ENCODE measurements at regions not wholly inside any gene's neighbourhood (a gene's known extent, or its start where the extent isn't known, plus 50 kb on each side); places are given as distances from the start of the nearest gene placed in this dataset.

GRCh38 chr15:47412136-47412535, 305.2 kb upstream of the SEMA6D start:
- Histone ChIP-seq H3K36me3 (ENCODE audit: control insufficient read depth, insufficient read depth, low read length) (no peaks in the 10 kb centered on the region), H3K9ac (ENCODE audit: extremely low read depth, low read length, poor library complexity, severe bottlenecking) (no peak overlapping the region), H3K27ac (ENCODE audit: low read depth, low read length) (no peak overlapping the region), H3K4me3 (ENCODE audit: low read length) (no peak overlapping the region), H3K27me3 (ENCODE audit: control insufficient read depth, insufficient read depth, low read length, poor library complexity, severe bottlenecking) (no peaks in the 10 kb centered on the region), H3K4me1 (ENCODE audit: control insufficient read depth, insufficient read depth, low read length) (peaks cover 6% of the 10 kb centered on the region), H3K9me3 (ENCODE audit: control insufficient read depth, low read length) (no peaks in the 10 kb centered on the region)
- H3K9me3 Mint-ChIP-seq = no peaks in the 10 kb centered on the region
- H3K4me1 Mint-ChIP-seq = peaks cover 32% of the 10 kb centered on the region
- WGBS, 2 experiments (ENCODE audit: insufficient coverage in 1 of 2, insufficient read length in 1 of 2) = 78 to 94% methylated on average over 2 to 3 of the region's 3 CpGs
- H3K4me3 Mint-ChIP-seq = no peak overlapping the region
- no peaks in the 10 kb centered on the region for H3K36me3 Mint-ChIP-seq (ENCODE audit: low read depth)
- no peak overlapping the region for H3K27ac Mint-ChIP-seq
- no peak for DNase-seq
- H3K27me3 Mint-ChIP-seq (ENCODE audit: insufficient read depth) = peaks cover 4% of the 10 kb centered on the region
- TF ChIP-seq CTCF (conservative IDR thresholded peaks at IDR 0.05) = no peak

GRCh38 chr15:47412802-47413201, 304.5 kb upstream of the SEMA6D start:
- no peak overlapping the region for H3K4me3 Mint-ChIP-seq
- 80 to 100% methylated on average over 1 to 3 of the region's 4 CpGs for WGBS, 2 experiments (ENCODE audit: insufficient coverage in 1 of 2, insufficient read length in 1 of 2)
- H3K4me1 ChIP-seq (ENCODE audit: control insufficient read depth, insufficient read depth, low read length) = peaks cover 6% of the 10 kb centered on the region
- H3K4me1 Mint-ChIP-seq = peaks cover 27% of the 10 kb centered on the region
- DNase-seq = no peak
- H3K4me3 ChIP-seq (ENCODE audit: low read length) = no peak overlapping the region
- H3K9me3 ChIP-seq (ENCODE audit: control insufficient read depth, low read length) = no peaks in the 10 kb centered on the region
- H3K9me3 Mint-ChIP-seq = no peaks in the 10 kb centered on the region
- H3K36me3 Mint-ChIP-seq (ENCODE audit: low read depth) = no peaks in the 10 kb centered on the region
- H3K9ac ChIP-seq (ENCODE audit: extremely low read depth, low read length, poor library complexity, severe bottlenecking) = no peak overlapping the region
- H3K27me3 Mint-ChIP-seq (ENCODE audit: insufficient read depth) = peaks cover 4% of the 10 kb centered on the region
- no peaks in the 10 kb centered on the region for H3K36me3 ChIP-seq (ENCODE audit: control insufficient read depth, insufficient read depth, low read length)
- no peaks in the 10 kb centered on the region for H3K27me3 ChIP-seq (ENCODE audit: control insufficient read depth, insufficient read depth, low read length, poor library complexity, severe bottlenecking)
- H3K27ac ChIP-seq (ENCODE audit: low read depth, low read length) = no peak overlapping the region
- no peak overlapping the region for H3K27ac Mint-ChIP-seq
- TF ChIP-seq CTCF (conservative IDR thresholded peaks at IDR 0.05) = no peak

- Mint-ChIP-seq H3K4me3 (no peak overlapping the region), H3K27ac (no peak overlapping the region), H3K4me1 (peaks cover 17% of the 10 kb centered on the region), H3K27me3 (ENCODE audit: insufficient read depth) (no peaks in the 10 kb centered on the region), H3K36me3 (ENCODE audit: low read depth) (no peaks in the 10 kb centered on the region), H3K9me3 (no peaks in the 10 kb centered on the region)
- Histone ChIP-seq H3K36me3 (ENCODE audit: control insufficient read depth, insufficient read depth, low read length) (no peaks in the 10 kb centered on the region), H3K9ac (ENCODE audit: extremely low read depth, low read length, poor library complexity, severe bottlenecking) (no peak overlapping the region), H3K4me3 (ENCODE audit: low read length) (no peak overlapping the region), H3K4me1 (ENCODE audit: control insufficient read depth, insufficient read depth, low read length) (no peaks in the 10 kb centered on the region), H3K27ac (ENCODE audit: low read depth, low read length) (no peak overlapping the region), H3K9me3 (ENCODE audit: control insufficient read depth, low read length) (no peaks in the 10 kb centered on the region), H3K27me3 (ENCODE audit: control insufficient read depth, insufficient read depth, low read length, poor library complexity, severe bottlenecking) (no peaks in the 10 kb centered on the region)
- no peak for DNase-seq
- TF ChIP-seq CTCF (conservative IDR thresholded peaks at IDR 0.05) = no peak
- 86 to 94% methylated on average over 1 to 2 of the region's 2 CpGs for WGBS, 2 experiments (ENCODE audit: insufficient coverage in 1 of 2, insufficient read length in 1 of 2)
Measured at GRCh38 chr15:47414207-47414606, 303.1 kb upstream of the SEMA6D start.
